Activated CD4-positive, alpha-beta T cell treated with anti-CD3 and anti-CD28 coated beads, Interleukin-2, amount 50 U/mL, for 48 hours (primary cell): ENCODE measurements at regions not wholly inside any gene's neighbourhood (a gene's known extent, or its start where the extent isn't known, plus 50 kb on each side); places are given as distances from the start of the nearest gene placed in this dataset.

ENCODE experiments used
- DNase-seq, 2 experiments: peaks; one replicate each; pipeline ENCODE4 v3.0.0-alpha.2; 2020

GRCh38 chr5:56339732-56340131, 106.6 kb upstream of the ANKRD55 start:
- no peak for DNase-seq

- no peak for DNase-seq
Measured at GRCh38 chr5:56337715-56338319, 104.7 kb upstream of the ANKRD55 start.

- DNase-seq: no peak
Measured at GRCh38 chr5:56335212-56335611, 102.1 kb upstream of the ANKRD55 start.

DNA sequence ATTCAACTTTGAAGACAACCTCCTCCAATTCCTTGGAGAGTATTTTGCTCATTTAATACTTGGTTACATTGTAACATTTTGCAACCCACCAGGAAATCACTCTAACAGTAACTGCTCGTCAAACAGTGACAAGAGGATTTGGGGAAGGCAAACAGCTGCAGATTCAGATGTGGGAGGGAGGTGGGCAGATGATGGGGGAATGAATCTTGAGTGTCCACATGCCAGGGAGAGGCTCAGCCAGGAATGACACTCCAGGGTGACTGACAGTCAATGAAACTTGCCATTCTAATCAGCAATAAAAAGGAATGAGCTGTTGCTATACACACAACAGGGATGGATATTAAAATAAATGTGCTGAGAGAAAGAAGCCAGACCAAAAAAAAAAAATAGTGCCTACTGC, 97.7 kb upstream of the ANKRD55 start:
- no peak for DNase-seq

- DNase-seq: no peak
Measured at GRCh38 chr5:56330167-56330566, 97.0 kb upstream of the ANKRD55 start.

GRCh38 chr5:56329652-56330051, 96.5 kb upstream of the ANKRD55 start:
- DNase-seq: no peak

- peak; percentile 35 to 64 for DNase-seq
Measured at GRCh38 chr5:56328753-56329560, 95.8 kb upstream of the ANKRD55 start.

- peak; percentile 74 to 83 for DNase-seq
Measured at GRCh38 chr5:56327809-56328208, 94.7 kb upstream of the ANKRD55 start.

GRCh38 chr5:56326770-56327169, 93.6 kb upstream of the ANKRD55 start:
- no peak for DNase-seq

- no peak for DNase-seq
Measured at GRCh38 chr5:56326116-56326515, 93.0 kb upstream of the ANKRD55 start.

GRCh38 chr5:56325039-56325438, 91.9 kb upstream of the ANKRD55 start:
- no peak for DNase-seq

DNA sequence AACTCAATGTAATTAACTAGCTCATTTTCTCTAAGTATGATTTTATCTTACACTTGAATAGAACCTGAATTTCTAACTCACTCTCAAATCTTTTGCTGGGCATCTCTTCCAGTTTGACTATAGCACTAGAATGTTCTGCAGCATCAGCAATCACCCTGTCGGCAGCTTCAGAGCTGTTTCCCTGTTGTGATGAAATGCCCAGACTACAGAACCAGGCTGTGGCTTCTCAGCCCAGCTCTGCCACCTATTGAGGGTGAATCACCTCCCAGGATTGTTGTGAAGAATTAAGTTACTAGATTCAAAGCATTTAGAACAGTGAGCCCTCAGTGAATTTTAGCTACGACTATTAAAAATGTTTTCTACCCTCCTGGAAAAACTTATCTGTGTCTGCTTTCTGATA, 90.4 kb upstream of the ANKRD55 start:
- DNase-seq: peak in 1 of 2 experiments; percentile 28

DNA sequence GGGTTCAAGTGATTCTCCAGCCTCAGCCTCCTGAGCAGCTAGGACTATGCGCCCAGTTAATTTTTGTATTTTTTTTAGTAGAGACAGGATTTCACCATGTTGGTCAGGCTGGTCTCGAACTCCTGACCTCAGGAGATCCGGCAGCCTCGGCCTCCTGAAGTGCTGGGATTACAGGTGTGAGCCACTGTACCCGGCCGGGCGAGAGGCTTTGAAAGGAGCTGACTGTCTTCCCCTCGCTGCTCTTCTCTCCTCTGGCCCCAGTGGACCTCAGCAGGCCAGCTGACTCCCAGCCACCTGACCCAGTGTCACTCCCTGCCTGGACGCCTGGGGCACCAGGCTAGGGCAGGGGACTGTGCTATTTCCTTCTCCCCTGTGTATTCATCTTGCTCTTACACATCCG, 89.5 kb upstream of the ANKRD55 start:
- DNase-seq: no peak

GRCh38 chr5:56321236-56321881, 88.2 kb upstream of the ANKRD55 start:
- peak; percentile 50 to 67 for DNase-seq

GRCh38 chr5:56320686-56321085, 87.6 kb upstream of the ANKRD55 start:
- DNase-seq: no peak

DNA sequence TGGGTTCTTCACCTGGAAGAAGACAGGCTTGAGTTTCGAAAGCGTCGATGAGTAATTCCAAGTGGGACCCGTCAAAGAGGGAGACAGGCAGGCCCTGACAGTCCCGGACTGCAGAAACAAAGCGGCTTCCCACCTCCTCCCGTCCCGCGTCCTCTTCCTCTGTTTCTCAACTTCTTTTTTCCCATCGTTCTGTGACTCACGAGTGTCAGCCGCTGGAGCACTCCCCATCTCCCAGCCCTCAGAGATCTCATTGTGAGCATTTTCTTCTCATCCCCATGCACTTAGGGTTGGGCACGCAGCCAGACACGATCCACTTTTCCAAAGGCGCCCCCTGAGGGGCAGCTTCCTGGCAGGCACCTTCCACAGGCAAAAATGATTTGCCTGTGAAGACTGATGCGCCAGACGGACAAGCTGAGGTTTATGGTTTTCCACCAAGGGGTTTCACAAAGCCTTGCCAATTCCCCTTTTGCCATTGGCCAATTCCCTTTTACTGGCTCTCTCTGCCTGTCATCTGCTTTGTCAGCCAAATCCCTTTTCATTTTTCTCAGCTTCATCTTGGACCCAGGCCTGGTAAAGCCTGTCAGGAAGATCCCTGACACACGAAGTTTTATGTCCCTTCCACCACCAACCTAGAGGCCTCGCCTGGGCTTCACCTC, 86.5 kb upstream of the ANKRD55 start:
- DNase-seq: no peak

- DNase-seq: no peak
Measured at GRCh38 chr5:56317923-56318561, 84.9 kb upstream of the ANKRD55 start.

GRCh38 chr5:56316299-56316994, 83.3 kb upstream of the ANKRD55 start:
- no peak for DNase-seq

GRCh38 chr5:56314529-56314928, 81.4 kb upstream of the ANKRD55 start:
- peak; percentile 58 to 68 for DNase-seq

GRCh38 chr5:56313596-56313995, 80.5 kb upstream of the ANKRD55 start:
- no peak for DNase-seq

DNA sequence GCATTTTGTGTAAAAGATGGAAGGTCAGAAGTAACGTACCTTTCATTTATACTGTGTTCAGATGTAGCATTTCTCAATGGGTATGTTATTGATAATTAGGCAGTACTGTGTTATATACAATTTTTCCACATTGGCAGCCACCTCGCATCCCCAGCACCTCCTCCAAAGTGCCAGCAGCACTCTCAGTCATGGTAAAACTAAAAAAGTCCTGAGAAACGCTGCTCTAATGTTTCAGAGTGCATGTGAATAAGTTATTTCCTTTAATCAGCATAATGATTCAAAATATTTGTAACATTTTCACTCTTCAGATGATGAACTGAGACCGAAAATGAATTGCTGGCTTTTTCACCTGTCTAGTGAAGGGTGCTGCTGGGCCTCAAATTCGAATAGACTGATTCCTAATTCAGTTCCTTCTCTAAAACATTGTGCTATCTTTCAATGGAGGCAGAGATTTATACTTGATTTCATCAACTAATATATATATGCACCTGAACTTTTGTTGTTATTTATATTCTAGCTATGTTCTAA, 79.9 kb upstream of the ANKRD55 start:
- DNase-seq: peak in 1 of 2 experiments; percentile 48

DNA sequence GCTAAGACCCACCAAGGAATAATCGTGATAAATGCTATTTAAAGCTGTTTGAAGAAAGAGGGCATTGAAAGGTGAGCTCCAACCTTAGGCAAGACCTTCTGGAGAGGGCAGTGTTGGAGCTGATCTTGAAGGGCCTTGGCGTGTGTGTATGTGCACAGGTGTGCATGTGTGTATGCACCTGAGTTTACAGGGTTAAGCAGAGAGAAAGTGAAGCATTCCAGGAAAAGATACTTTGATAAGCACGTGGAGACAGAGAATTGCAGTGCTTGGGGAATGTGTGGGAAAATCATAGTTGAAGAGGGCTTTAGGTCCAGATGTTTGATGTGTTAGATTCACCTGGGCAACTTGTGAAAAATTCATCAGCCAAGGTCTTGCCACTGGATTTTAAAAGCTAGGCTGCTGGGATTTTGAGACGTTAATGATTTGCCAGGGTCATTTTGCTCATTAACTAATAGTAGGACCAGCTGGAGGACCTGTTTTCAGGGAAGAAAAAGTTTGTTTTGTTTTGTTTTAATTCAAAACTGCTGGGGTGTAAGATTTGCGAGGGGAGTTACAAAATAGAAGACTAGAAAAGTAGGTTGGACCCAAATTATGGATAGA, 78.3 kb upstream of the ANKRD55 start:
- no peak for DNase-seq
